NCI-H1694 treated with DMSO at 0.1 percent for 48 hours (cell line): ENCODE measurements at regions not wholly inside any gene's neighbourhood (a gene's known extent, or its start where the extent isn't known, plus 50 kb on each side); places are given as distances from the start of the nearest gene placed in this dataset.

Experiments
- DNase-seq: peaks from one replicate; lab custom pipeline; 2025; lab: John Stamatoyannopoulos, UW

- DNase-seq, result no peak
These were observed 470.3 kb downstream of the PTPRC start for GRCh38 chr1:199109160-199109559.

- DNase-seq, result no peak
These were observed 473.5 kb downstream of the PTPRC start for GRCh38 chr1:199112365-199112764.

- peak; percentile 34 for DNase-seq
These were observed 474.5 kb downstream of the PTPRC start for GRCh38 chr1:199113265-199113869.

- no peak for DNase-seq
These were observed 477.6 kb downstream of the PTPRC start for GRCh38 chr1:199116488-199116887.

GRCh38 chr1:199121047-199121446 lies 482.2 kb downstream of the PTPRC start:
- no peak for DNase-seq

GRCh38 chr1:199122085-199122484 lies 483.2 kb downstream of the PTPRC start:
- no peak for DNase-seq

GRCh38 chr1:199122532-199123311 lies 483.9 kb downstream of the PTPRC start:
- no peak for DNase-seq

GRCh38 chr1:199123615-199124014 lies 484.8 kb downstream of the PTPRC start:
- DNase-seq, result no peak

- no peak for DNase-seq
These were observed 485.5 kb downstream of the PTPRC start for GRCh38 chr1:199124351-199124750.

GRCh38 chr1:199129247-199129646 lies 490.4 kb downstream of the PTPRC start:
- no peak for DNase-seq

GRCh38 chr1:199132006-199132405 lies 493.2 kb downstream of the PTPRC start:
- no peak for DNase-seq

- DNase-seq, result no peak
These were observed 497.1 kb downstream of the PTPRC start for GRCh38 chr1:199135901-199136300.

GRCh38 chr1:199138061-199138460 lies 499.2 kb downstream of the PTPRC start:
- DNase-seq, result no peak

- DNase-seq, result no peak
These were observed 510.8 kb downstream of the PTPRC start for GRCh38 chr1:199149591-199149990.

- DNase-seq, result no peak
These were observed 511.9 kb downstream of the PTPRC start for GRCh38 chr1:199150756-199151155.

GRCh38 chr1:199151634-199152425 lies 513.0 kb downstream of the PTPRC start:
- DNase-seq, result no peak

- no peak for DNase-seq
These were observed 513.8 kb downstream of the PTPRC start for GRCh38 chr1:199152676-199153075.

- DNase-seq, result no peak
These were observed 516.6 kb downstream of the PTPRC start for GRCh38 chr1:199155166-199156019.

- no peak for DNase-seq
These were observed 518.7 kb downstream of the PTPRC start for GRCh38 chr1:199157494-199157893.

GRCh38 chr1:199160521-199161318 lies 521.9 kb downstream of the PTPRC start:
- no peak for DNase-seq

GRCh38 chr1:199161319-199161680 lies 522.5 kb downstream of the PTPRC start:
- DNase-seq, result no peak
